Right lobe of liver (tissue), 4 donors: ENCODE measurements at regions not wholly inside any gene's neighbourhood (a gene's known extent, or its start where the extent isn't known, plus 50 kb on each side); places are given as distances from the start of the nearest gene placed in this dataset.

Source experiments
- CTCF ChIP-seq, 4 donors: fragments of 200-600 bp in 3 of 4; fragments of 450-650 bp in 1 of 4; IDR thresholded peaks; one replicate each; pipeline versions ENCODE4 v1.5.1 to v1.8.0; 2016 to 2022; ENCODE audit warnings: antibody characterized with exemption in 4 of 4, mild to moderate bottlenecking in 2 of 4
- POLR2A ChIP-seq: fragments of 450-650 bp; IDR thresholded peaks from one replicate; pipeline ENCODE4 v1.6.1; 2017; ENCODE audit warnings: antibody characterized with exemption, mild to moderate bottlenecking
- donor health status: DM: no; HTN: no; CAD: no.
- donor health status: DM: no; HTN: no; CAD: no.
- donor health status: DM: no; HTN: yes; CAD: no.

DNA sequence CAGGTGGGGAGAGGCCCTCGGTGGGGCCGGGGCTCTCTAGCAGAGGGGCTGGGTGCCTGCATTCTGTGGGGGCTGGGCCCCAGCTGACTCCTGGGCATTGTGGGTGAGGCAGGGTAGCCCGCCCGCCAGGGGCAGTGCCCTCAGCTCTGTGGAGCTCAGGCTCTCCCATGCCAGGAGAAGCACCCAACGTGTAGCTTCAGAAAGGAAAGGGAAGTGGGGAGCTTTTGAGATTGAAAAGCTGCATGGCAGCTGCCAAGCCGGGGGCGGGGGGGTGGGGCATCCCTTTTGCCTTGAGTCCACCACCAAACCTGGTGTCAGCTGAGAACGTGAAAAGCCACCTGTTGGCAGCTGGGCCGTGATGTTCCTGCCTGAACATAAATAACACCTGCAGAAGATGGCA is 192.1 kb upstream of the CIBAR2 start:
- TF ChIP-seq POLR2A (no peak), CTCF (IDR thresholded peaks at IDR 0.05) (no peak)
